Epidermal melanocyte (primary cell): ENCODE measurements at regions not wholly inside any gene's neighbourhood (a gene's known extent, or its start where the extent isn't known, plus 50 kb on each side); places are given as distances from the start of the nearest gene placed in this dataset.

Experiments used
- DNase-seq: peaks from one replicate; pipeline ENCODE4 v3.0.0; 2011; ENCODE audit warnings: low spot score; ENCODE audit not compliant: insufficient read length

- DNase-seq: no peak
Measured at GRCh38 chr1:5430136-5430535, 562.1 kb downstream of the NPHP4 start.

GRCh38 chr1:5428351-5428750 is 563.9 kb downstream of the NPHP4 start:
- no peak for DNase-seq

- DNase-seq: no peak
Measured at GRCh38 chr1:5427026-5427613, 565.1 kb downstream of the NPHP4 start.

DNA sequence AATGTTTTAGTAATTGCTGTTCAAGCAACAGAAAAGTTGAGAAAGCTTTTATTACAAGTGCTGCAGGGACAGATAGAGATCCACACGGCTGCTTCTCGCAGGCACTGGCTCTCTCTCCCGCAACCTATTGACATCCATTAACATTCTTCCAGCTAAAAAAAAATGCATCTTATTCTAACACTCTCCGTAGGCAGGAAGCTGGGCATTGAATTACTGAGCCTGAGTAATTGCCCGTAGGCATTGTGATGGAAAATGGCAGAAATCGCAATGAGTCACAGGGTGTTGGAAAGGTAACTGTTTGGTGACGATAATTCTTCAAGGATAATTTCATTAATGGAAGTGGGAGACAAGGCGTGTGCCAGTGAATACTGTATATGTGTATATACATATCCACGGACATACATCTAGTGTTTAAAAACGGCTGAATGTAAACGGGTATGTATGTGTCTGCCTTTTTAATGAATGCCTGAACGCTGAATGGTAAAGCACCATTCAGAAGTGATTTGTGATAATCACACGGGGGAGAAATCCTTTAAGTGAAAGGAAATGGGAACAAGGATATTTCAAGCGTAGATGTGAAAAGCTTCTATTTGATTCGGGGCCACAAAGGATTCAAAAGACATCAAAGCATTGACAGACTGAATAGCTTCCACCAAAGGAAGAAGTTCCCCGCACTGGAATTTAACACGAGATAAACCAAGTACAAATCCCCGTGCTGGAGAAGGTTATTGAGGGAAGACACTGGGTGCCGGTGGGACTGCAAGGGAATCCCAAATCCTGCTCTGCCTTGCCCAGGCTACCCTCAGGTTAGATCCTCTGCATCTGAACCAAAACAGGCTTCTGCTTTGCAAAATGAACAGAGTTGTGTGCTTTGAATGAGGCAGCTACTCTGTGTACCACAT is 567.2 kb downstream of the NPHP4 start:
- DNase-seq: no peak

- no peak for DNase-seq
Measured at GRCh38 chr1:5423109-5423508, 569.1 kb downstream of the NPHP4 start.

DNA sequence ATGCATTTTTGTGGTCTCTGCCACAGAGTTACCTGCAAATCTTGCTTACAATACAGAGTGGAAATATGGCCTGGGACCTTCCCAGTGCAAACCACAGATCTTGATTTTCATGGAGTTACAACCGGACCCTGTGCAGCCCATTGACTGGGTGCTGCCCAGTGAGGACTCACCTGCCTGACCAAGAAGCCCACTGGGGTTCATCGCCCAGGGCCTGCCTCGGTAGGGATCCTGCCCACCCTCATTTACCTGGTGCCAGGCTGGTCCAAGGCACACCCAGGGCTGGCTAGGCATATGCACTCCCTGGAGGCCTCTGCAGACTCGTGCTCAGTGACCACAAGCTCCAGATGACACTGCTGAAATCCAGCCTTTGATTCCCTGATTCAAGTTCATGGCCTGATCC is 572.7 kb downstream of the NPHP4 start:
- no peak for DNase-seq

- DNase-seq: no peak
Measured at GRCh38 chr1:5416518-5416917, 575.7 kb downstream of the NPHP4 start.

- DNase-seq: no peak
Measured at GRCh38 chr1:5415606-5416005, 576.6 kb downstream of the NPHP4 start.

DNA sequence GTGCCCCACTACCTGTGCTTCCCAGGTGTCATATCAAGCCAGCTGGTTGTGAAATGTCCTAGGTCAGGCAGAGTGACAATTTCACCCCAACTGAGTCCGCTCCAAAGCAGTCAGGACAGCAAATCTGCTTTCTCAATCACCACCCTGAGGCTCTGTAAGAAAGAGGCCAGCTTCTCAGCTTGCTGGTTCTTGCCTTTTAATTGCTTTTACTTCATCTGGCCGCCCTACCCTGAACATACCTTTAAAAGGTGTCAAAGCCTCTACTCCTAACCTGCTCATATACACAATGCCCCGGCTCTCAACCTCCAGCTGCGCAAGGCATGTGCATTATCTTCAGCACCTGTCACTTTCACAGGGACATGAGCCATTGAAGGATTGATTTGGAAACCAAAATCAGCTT is 581.6 kb downstream of the NPHP4 start:
- no peak for DNase-seq

DNA sequence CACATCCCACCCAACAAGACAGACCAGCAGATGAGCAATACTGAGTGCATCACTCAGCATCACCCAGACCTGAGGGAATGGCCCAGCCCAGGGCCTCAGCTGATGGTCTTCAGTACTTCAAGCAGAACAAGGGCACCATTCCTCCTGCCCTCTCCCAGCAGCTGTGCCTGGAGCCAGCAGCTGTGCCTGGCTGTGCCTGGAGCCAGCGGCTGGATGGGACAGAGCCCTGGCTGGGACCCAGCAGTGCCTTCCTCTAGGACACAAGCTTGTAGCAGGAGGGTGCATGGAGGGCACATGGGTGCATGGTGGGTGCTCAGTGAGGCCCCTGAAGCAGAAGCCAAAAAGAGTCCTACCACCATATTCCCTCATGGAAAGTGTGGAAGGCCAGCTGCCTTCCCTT is 583.8 kb downstream of the NPHP4 start:
- no peak for DNase-seq

DNA sequence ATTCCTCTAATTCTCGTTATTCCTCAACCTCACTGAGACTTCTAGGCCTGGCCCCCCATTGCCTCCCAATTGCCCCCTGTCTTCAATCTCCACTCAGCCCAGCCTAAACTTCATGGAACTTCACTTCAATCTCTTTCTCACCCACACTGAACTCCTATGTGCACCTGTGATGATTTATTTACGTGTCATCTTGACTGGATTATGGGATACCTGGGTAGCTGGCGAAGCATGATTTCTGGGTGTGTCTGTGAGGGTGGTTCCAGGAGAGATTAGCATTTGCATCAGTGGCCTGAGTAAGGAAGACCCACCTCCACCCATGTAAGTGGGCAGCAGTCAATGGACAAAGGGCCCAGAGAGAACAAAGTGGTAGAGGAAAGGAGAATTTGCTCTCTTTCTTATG is 587.0 kb downstream of the NPHP4 start:
- DNase-seq: no peak

GRCh38 chr1:5404412-5405203 is 587.6 kb downstream of the NPHP4 start:
- DNase-seq: no peak

- no peak for DNase-seq
Measured at GRCh38 chr1:5403935-5404334, 588.3 kb downstream of the NPHP4 start.

GRCh38 chr1:5402618-5403017 is 589.6 kb downstream of the NPHP4 start:
- no peak for DNase-seq

GRCh38 chr1:5399771-5400170 is 592.5 kb downstream of the NPHP4 start:
- DNase-seq: no peak

- DNase-seq: no peak
Measured at GRCh38 chr1:5396593-5396992, 595.6 kb downstream of the NPHP4 start.

GRCh38 chr1:5394111-5394510 is 598.1 kb downstream of the NPHP4 start:
- DNase-seq: no peak

DNA sequence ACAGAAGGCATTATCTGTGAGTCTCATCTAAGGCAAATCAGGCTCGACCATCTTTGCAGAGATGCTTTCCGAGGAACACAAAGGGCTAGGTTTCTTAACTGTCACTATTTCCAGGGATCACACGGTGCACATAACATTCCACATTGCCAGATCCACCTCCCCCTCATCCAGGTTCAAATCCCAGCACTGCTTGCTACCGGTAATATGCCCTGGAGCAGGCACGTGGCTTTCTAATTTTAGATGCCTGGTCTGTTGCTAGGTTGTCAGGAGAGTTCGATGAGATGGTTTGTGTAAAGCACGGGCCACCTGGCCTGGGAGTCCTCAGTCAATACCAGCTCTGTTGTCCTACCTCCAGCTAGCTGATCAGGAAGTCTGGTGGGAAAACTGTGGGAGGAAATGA is 598.6 kb downstream of the NPHP4 start:
- DNase-seq: no peak

DNA sequence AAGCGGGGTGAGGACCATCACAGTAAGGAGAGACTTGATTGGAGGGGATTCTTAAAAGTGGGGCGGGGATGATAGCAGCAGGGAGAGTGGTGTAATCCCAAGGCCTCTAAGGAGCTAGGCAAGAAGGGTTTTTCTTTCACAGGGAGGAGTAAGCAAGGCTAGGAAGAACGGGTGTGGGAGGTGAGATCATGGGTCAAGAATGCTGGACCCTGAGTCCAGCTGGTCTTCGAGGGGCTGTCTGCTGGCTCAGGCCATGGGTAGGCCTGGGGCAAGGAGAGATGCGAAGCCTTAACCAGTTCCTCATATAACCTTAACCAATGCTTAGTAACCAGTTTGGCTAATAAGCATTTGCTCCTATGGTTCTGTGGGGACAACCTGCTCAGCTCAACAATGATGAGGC is 599.1 kb downstream of the NPHP4 start:
- DNase-seq: no peak

- no peak for DNase-seq
Measured at GRCh38 chr1:5391725-5392124, 600.5 kb downstream of the NPHP4 start.

- no peak for DNase-seq
Measured at GRCh38 chr1:5390504-5390903, 601.7 kb downstream of the NPHP4 start.
